HS-5 (cell line): ENCODE measurements at regions not wholly inside any gene's neighbourhood (a gene's known extent, or its start where the extent isn't known, plus 50 kb on each side); places are given as distances from the start of the nearest gene placed in this dataset.
"Not testable (repeated sequence)": the region's sequence is repeated elsewhere in the genome, so short reads cannot be mapped to it uniquely, and the experiment has no call there.

Experiments
- DNase-seq: peaks from one replicate; pipeline ENCODE4 v3.0.0-alpha.2; 2012; ENCODE audit warnings: low read depth

DNA sequence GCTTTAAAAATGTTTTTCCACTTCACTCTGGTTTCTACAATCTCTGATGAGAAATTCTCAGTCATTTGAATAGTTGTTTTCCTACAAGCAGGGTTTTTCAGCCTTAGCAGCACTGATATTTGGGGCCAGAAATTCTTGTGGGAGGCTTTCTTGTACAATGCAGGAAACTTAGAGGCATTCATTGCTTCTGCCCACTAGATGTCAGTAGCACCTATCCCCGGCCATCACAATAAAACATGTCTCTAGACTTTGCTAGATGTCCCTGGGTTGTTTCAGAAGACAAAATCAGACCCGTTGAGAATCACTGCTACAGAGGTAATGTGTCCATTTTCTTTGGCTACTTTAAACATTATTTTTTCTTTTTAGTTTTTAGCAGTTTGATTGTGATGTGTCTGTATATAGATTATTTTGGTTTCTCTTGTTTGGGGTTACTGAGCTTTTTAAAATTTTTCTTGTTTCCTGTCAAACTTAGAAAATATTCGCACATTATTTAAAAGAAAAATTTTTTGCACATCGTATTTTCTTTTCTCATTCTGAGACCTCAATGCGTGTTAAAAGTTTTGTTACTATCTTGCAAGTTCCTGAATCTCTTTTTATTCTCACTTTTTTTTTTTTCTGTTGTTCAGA is 60.8 kb upstream of the CCDC179 start:
- peak; percentile 8 for DNase-seq

DNA sequence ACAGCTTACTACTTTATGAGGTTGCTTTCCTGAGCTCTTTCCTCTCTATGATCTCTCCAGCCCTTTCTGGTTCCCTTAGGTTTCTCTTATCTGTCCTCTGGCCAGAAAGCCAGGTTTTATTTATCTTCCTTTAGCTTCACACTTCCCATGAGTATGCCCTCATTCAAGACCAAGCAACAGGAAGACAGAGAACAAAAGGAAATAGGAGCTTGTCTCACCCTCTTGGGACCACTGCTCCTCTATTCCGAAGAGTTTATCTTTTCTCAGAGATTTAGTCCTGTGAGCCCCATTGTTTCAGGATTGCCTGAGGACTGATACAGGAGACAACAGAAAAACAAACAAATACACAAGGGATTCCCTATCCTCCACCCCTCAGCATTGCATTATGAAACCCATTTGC is 62.4 kb upstream of the CCDC179 start:
- no peak for DNase-seq

DNA sequence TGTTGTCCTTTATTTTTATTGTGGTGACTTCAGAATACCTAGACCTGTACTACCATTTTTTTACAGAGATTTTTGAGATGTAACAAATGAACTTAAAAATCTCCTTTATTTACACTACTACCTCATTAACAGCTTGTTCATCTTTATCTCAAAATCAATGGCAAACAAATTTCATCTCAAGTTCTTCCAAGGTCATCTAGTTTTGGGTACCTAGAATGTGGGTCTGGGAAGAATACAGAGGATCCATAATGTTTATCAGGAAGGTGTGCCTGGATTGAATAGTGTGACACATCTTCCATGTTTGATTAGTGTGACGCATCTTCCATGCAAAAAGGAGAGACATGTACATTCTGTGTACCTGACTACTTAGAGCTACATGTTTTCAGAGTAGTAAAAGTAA is 63.3 kb upstream of the CCDC179 start:
- no peak for DNase-seq

DNA sequence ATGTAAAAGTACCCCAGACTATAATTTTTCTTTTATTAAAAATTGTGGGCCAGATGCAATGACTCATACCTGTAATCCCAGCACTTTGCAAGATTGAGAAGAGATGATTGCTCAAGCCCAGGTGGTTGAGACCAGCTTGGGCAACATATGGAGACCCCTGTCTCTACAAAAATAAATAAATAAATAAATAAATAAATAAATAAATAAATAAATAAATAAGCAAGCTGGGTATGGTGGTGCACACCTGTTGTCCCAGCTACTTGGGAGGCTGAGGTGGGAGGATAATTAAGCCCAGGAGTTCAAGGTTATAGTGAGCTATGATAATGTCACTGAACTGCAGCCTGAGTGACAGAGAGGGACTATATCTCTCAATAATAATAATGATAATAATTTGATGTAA is 66.1 kb upstream of the CCDC179 start:
- no peak for DNase-seq

DNA sequence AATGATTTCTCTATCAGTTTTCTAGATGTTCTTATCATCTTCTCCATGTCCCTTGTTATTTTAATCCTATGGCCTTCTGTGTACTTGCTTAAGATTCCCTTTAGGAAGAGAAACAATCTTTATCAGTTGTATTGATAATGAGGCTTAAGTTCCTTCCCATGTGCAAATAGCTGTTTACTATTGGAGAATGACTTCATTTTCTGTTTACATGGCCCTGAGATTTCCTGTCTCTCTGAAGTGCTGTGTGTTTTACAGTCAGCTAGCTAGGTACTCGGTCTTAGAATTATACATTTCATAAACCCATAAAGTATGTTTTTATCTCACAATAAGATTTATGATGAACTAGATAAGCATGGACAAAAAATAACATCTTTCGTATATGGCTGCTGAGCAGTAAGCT is 67.5 kb upstream of the CCDC179 start:
- no peak for DNase-seq

DNA sequence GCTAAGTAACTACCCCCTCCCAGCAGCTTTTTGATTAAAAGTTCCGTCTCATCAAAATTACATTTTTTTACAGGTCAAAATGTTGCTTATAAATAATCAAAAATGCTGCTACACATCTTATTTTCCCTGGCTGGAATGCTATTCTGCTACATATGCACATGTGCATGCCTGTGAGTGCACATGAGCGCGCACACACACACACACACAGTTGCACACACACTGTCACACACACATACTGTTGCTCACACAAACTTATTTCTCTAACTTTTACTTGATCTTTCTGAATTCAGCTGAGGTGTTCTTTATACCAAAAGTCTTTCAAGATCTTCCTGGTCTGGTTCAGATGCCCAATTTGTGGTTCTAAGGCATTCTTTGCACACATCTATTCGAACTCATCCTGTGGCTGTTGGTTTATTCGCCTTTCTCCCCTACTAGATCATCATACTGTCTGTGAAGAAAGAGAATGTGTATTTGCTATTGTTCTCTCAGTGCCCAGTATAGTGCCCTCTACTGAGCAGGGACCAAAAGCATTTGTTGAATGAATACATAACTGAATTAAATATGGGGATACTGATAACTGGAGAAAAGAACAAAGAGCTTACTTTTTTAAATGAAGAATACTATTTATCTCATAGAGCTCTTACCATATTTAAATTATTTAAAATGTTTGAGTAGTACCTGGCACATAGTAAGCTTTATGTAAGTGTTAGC is 68.1 kb upstream of the CCDC179 start:
- DNase-seq: no peak

DNA sequence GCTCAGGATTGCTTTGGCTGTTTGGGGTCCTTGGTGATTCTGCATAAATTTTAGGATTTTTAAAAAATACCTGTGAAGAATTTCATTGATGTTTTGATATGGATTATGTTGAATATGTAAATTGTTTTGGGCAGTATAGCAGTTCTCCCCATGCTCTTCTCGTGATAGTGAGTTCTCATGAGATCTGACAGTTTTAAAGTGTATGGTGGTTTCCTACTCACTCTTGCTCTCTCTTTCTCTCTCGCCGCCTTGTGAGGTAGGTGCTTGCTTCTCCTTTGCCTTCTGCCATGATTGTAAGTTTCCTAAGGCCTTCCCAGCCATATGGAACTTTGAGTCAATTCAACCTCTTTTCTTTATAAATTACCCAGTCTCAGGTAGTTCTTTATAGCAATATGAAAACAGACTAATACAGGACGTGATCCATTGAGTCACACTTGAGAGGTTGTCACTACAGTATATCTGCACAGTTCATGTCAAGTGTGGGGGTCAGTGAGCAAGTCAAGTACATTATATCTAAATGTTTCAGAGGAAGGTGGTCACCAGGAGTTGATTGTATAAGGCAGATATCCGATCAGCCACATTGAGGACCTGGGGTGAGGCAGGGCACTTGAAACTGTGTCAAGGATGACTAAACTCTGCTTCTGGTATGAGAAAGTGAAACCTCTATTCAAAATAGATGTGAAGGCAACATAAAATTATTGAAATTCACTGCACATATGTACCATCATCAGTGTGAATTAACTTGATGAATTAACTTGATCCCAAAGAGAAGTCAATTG is 70.7 kb upstream of the CCDC179 start:
- no peak for DNase-seq

DNA sequence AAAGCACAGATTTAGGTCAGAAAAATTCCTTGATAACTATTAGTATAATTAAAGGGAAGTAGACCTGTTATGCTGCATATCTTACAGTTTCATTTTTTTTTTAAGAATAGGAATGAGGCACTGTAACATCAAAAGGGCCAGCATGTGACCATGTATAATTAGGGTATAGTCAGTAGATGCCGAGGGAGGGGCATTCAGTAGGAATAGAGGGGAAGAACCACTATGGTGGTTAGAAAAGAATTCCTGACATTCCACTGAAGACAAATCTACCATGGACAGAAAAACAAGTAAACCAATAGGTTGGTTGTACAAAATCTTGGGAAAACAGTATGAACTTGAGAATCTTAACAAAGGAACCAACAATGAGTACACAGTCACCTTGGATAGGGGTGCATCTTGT is 78.4 kb upstream of the CCDC179 start:
- no peak for DNase-seq

DNA sequence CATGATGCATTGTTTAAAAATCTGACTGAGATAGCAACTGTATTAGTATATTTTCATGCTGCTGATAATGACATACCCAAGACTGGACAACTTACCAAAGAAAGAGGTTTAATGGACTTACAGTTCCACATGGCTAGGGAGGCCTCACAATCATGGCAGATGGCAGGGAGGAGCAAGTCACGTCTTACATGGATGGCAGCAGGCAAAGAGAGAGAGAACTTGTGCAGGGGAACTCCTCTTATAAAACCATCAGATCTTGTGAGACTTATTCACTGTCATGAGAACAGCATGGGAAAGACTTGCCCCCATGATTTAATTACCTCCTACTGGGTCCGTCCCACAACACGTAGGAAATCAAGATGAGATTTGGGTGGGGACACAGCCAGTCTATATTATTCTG is 81.3 kb upstream of the CCDC179 start:
- not testable (repeated sequence) for DNase-seq

DNA sequence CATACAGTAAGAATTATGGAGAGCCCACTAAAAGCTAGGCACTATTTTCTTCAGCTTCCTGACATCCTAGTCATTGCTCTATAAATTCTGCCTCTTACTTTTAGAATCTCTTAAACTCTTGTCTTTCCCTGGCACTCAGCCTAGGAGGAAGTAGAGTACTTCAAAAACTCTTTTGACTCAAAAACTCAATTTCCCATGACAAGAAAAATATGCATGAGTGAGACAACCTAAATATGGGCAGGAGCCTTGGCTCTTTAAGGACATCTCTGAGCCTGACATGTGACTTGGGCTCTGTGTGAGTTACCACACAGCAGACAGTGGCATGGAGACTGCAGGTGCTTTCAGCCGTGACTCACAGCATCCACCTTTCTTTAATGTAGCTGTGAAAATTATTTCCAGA is 97.5 kb upstream of the CCDC179 start:
- no peak for DNase-seq

DNA sequence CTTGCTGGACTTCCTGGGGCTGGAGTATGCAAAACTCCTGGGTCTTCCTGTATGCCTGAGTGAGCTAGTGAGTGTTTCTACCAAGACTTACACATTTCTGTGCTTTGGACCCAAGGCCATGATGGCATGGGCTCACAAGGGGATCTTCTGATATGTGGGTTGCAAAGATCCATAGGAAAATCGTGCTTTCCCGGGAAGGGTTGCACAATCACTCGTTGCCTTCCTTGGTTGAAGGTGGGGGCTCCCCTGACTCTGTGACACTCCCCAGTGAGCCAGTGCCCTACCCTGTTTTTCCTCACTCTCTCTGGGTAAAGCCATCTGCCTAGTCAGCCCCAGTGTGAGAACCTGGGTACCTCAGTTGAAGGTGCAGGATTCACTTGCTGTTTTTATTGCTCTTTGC is 114.0 kb upstream of the CCDC179 start:
- DNase-seq: no peak

DNA sequence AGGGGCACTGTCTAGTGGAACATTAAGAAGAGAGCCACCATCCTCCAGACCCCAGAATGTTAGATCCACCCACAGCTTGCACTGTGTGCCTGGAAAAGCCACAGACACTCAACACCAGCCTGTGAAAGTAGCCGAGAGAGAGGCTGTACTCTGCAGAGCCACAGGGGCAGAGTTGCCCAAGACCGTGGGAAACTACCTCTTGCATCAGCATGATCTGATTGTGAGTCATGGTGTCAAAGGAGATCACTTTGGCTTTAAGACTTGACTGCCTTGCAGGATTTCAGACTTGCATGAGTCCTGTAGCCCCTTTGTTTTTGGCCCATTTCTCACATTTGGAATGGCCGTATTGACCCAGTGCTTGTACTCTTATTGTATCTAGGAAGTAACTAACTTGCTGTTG is 115.9 kb upstream of the CCDC179 start:
- DNase-seq: peak; percentile 52

DNA sequence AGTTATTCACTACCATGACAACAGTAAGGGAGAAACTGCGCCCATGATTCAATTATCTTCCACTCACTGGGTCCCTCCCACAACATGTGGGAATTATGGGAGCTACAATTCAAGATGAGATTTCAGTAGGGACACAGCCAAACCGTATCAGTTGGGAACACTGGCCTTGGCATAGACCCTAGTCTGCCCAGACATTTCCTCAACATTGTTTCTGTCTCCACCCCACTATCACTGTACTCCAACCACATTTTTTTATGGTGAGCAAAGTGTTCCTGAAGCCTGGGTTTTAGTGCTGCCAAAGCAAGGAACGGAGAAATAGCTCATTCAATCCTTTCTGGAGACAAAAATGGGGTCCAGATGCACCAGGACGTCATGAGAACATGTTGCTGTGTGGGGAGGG is 122.6 kb upstream of the CCDC179 start:
- no peak for DNase-seq

DNA sequence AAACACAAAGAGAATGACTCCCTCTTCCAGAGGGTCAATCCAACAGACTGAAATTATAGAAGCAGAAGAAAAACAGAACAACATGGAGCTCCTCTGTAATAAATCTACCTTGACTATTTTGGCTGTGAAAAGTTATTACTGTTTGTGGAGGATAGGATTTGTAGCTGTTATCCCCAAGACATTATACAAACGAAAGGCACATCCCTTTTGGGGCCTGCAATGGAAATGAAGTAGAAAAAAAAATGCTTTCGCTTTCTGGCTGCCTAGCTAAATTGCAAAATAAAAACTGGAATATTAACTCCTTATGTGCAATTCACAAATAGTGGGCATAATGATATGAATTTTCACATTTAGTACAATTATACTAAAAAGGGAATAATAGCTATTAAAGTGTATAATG is 123.8 kb upstream of the CCDC179 start:
- DNase-seq: no peak

DNA sequence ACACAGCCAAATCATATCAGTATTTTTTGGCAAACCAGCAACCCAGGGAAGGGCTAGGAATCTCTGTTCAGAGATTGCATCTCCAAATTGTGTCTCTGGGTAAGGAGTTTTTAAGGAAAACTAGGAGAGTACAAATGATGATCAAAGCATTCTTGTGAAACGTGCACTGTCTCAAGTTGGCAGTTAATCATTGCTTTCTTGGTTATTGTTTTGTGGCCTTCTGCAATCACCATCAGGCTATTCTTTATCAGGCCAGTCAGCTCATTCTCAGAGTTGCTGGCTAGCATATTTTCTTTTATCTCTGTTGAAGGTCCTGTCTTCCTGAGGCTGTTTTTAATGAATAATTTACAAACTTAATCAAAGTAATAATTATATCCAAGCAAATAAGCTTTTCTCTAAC is 129.1 kb upstream of the CCDC179 start:
- no peak for DNase-seq

DNA sequence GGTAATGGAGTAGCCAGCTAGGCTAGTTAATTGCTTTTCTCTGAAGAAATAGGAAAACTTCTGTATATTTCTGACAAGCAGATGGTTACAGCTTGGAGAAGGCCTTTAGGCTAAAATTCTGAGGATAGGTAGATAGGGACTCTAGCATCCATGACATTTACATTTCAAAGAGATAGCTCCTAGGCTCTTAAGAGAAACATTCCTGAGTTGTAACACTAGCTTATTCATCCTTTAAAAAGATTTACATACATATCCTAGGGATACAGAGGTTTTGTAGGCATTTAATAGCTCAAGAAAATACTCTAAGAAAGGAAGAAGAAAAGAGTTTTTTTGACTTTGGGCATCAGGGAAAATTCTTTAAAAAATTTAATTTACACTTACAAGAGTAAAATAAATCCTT is 130.9 kb upstream of the CCDC179 start:
- no peak for DNase-seq

DNA sequence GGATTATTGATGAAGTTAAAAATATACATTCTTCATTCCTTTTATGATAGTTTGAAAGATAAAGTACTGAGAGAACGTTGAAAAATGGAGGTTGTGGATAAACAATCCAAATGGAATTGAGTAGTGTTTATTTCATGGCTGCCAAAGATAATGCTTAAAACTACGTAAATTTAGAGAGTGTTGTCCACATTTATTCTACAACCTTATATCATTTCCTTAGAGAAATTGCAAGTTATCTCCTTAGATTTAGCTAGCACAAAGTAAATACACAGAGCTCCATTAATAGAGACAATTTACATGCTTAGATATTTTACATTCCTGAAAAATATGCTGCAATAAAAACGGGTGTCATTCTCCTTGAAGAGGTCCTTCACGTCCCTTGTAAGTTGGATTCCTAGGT is 146.5 kb upstream of the CCDC179 start:
- no peak for DNase-seq

DNA sequence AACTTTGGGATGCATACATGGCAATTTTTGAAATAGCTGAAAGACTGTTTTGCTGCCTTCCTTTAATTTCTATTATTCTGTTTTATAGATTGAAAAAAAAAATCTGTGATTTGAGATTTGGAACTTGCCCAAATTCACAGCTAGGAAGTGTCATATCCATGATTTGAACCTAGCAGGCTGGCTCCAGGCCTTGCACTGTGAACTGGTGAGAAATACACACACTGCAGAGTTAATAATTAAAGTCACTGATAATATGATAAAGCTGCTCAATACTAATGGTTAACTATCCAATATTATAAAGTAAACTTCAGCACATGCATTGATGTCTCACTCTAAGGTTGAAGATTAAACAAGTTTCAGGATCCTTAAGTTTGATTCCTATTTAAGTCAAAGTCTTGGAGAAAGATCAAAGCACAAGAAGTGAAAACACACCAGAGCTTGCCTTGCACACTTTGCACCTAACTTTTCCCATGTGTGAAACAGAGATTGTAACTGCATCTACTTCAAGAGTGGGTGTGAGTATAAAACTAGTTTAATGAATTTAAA is 150.6 kb upstream of the CCDC179 start:
- DNase-seq: no peak

DNA sequence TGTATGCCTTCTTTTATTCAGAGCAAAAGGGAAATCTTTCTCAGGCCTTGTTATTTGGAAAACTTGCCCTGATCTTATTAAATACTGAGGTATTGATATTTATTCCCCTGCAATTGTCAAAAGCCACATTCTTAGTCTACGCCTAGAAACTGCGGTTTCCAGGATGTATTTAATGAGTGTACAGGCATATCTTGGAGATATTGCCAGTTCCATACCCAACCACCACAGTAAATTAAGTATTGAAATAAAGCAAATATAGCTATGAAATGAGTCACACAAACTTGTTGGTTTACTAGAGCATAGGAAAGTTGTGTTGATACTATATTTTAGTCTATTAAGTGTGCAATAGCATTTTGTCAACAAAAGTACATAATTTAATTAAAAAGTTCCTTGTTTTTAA is 152.7 kb upstream of the CCDC179 start:
- DNase-seq: no peak

DNA sequence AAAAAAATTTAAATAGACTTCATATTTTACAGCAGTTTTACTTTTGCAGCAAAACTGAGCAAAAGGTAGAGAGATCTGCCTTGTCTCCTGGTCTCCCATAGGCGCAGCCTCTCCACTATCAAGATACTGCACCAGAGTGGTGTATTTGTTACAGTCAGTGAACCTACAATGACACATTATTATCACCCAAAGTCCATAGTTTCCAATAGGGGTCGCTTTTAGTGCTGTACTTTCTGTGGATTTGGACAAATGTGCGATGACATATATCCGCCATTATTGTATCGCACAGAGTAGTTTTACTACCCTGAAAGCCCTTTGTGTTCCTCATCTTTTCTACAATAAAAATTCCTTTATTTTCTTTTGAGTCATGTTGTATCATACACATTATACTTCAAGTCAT is 153.2 kb upstream of the CCDC179 start:
- DNase-seq: no peak

DNA sequence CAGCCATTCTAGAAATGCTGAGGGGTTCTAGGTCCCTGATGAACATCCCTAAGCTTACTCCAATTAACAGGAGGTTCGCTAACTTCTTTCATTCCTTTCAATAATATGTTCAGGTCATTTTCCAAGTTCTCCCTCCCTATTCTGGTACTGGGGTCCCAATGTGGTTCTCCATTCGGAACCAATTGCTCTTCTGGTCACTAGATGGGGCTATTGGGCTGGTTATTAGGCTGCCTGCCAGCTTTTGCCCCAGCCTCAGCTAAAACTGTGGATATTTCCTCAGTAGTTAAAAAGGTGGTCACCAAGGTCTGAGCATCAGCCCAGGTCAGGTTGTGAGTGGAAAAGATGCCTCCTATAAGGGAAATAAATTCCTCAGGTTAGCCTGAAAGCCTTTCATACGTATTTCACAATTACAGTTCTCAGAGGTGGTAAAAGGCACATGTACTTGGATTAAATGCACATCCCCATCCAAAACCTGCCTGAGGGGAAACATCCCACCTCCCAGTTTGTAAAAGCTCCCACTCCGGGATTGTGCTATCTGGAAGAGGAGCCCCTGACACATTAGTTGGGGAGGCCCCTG is 161.1 kb upstream of the CCDC179 start:
- peak; percentile 20 for DNase-seq

DNA sequence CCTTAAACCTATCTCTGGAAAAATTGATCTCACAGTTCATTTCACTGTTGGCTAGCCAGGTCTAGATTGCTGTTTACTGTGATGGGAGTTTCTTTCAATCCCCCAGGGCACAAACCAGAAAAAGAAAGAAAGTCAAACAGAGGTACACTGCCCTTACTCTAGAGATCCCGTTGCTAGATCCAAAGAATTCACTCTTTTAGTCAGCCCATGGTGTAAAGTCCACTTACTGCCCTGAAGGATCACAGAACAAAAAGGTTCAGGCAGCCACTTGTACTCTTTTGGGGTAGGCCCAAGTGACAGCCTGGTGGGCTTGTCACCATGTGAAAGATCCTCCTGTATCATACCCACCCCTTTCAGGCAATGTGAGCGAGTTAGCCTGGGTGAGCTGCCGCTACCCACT is 162.6 kb upstream of the CCDC179 start:
- DNase-seq: no peak

DNA sequence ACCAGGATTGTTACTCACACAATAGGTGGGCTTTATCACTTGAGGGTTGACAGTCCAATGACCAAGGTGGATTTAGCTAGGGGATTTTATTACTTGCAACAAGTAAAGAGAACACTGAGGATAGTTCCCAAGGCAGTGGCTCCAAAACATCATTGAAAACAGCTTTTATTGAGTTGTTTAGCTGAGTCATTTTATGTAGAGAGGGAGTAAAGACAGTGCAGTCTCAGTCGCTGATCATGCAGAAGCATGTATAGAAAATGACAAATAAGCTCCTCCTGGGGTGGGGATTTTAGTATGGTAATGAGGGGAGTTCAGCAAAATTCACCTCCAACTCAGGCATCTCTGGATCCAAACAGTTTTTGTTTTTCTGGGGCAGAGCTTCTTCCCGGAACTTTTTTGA is 163.0 kb upstream of the CCDC179 start:
- DNase-seq: no peak
